AML-193 (cell line): ENCODE measurements at regions not wholly inside any gene's neighbourhood (a gene's known extent, or its start where the extent isn't known, plus 50 kb on each side); places are given as distances from the start of the nearest gene placed in this dataset.
"Not testable (repeated sequence)": the region's sequence is repeated elsewhere in the genome, so short reads cannot be mapped to it uniquely, and the experiment has no call there.

Experiments used
- DNase-seq, 2 experiments: peaks; one replicate each; lab custom pipeline; 2025; lab: John Stamatoyannopoulos, UW

DNA sequence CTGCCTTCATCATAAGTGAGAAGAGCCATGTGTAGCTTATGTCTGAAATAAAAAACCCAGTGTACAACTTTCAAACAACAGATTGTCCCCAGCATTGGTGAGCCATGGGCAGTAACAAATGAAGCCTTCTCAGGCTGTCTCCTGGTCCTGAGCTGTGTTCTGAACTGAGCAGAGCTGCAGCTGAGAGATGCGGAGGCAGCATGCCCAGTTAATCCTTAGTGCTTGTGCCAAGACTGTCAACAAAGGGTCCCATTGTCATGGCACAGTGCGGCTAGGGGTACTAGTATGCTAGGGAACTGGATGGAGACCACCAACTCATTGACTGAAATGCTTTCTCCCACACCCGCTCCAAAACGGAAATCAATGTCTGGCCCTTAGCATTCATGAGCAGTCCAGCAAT, 154.3 kb downstream of the RMST start:
- no peak for DNase-seq

DNA sequence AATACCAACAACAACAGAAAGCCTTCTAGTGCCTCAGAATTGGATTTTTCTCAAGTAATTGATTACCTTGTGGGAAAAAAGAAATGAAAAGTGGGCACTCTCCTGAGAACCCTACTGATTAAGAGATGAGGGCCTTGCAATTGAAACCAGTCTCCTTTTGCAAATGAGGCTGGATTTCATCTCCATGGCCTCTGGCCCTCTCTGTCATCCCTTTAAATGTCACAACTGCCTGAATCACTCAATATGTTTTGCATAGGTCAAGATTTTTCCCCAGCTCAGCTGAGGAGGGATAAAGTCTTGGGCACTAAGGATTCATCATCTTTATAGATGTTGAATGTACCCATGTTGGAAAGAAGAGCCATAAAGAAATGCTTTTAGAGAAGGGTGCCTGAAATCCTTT, 166.4 kb downstream of the RMST start:
- DNase-seq, result no peak

DNA sequence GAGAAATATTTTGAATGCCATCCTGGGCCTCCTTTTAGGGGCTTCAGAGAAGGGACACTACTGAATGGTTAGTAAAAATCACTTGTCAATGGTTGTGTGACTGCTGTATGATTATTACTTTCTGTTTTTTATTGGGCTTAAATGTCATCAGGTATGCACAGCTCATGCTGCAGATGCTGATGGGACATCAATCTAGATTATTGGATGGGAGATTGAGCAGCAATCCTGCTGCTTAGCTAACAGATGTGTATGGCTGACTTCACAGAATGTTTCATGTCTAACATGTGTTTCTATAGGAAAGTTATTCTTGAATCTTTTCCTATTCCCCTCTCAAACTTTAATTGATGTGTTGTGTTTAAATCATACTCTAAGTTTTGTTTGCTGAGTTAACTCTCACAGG, 166.8 kb downstream of the RMST start:
- no peak for DNase-seq

DNA sequence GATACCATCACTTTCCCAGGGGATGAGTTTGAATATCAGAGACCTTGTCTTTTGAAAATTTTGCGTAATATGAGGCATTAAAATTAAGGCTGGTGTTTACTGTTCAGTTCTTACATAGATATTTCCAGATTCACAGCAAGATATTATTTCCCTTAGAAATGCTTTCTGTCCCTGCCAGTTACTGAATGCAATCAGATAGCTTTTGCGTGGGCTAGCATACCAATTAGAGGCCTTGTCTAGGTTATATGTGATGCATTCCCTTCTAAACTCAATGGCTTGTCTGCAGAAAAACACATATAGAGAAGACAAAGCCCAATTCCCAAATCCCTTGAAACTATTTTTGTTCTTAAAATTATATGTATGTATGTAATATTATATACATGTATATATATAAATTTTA, 167.8 kb downstream of the RMST start:
- no peak for DNase-seq

DNA sequence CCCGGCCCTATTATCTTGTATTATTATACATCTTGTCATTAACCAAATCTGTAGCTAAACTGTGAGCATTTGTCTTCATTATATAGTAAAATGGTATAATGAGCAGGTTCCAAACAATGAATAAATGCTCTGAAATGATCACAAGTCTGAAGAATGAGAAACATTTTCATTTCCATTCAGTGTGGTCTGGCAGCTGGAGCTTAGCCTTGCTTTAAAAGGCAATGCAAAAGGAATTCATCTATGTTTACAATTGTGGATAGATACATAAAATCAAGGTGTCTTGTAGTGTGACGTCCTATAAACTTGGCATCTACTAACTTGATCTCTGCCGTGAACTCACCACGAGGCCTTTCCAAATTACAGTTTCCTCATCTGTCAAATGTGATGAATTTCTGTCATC, 168.3 kb downstream of the RMST start:
- no peak for DNase-seq

DNA sequence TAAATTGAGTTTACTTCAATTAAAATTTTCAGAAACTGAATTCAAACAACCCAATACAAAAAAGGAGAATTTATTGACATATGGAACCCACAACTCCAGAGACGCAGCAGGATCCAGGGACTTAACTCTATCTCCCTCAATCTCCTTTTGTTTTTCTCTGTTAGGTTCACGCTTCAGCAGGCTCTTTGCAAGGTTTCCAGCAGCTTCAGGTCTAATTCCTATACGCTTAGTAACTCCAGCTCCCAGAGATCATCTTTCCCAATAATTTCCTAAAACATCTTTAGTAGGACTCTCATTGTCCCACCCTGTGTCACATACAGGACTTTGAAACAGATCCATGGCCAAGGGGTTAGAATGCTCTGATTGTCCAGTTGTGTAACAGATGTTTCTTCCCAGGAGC, 175.2 kb downstream of the RMST start:
- no peak for DNase-seq

DNA sequence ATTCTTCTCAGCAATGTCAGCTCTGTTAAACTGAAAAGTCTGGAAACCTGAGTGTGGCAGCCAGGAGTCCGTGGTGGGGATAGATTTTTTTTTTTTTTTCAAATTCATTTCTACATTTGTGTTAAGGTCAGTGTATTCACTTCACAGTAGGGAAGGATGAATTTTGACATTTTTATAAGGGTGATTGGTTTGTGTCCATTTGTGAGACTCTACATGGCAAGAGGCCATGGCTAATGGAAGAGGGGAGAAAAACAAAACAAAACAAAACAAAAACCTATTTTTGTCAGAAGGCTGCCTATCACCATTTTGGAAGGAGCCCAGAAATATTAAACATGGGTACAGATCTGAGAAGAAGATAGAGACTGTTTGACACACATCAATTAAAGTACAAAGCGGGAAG, 176.1 kb downstream of the RMST start:
- no peak for DNase-seq

DNA sequence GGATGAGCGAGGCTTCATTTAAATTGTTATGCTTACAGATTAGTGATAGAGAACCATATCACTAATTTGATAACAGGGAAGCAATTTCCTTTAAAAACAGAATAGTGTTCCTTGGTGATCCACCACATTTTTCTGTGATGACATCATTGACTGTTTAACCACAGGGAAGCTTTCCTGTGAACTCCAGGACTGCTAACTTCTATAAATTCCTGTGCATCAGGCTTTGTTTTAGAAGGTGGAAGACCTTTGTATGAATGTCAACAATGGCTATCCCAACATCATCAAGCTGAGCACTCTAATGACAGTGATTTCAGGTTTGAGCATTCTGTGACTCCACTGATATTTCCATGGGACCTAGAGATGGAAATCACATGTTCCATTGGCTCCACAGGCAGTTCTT, 177.1 kb downstream of the RMST start:
- no peak for DNase-seq

DNA sequence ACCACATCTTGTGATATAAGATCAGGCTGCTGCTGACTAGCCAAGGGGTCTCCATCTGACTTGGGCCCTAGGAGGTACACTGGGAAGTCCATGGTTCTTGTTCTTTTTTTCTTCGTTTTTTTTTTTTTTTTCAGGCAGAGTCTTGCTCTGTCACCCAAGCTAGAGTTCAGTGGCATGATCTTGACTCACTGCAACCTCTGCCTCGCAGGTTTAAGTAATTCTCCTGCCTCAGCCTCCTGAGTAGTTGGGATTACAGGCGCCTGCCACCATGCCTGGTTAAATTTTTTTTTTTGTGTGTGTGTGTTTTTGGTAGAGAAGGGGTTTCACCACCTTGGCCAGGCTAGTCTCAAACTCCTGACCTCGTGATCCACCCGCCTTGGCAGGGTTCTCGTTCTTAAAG, 178.2 kb downstream of the RMST start:
- no peak for DNase-seq

DNA sequence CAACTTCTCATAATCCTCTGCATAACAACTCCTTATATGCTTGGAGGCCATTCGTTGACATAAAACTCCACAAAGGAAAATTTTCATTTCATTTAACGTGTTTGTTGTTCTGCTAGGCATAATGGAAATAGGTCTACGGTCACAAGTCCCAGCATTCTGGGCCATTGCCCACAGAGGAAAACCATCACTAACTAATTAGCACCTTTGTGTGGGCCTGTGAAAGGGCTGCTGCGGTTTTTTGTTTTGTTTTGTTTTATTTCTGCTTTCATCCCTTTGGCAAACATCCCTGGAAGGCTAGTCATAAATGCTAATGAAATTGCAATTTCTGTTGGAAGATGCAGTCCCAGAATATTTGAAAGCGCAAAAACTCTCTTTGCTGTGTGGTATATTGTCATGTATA, 180.3 kb downstream of the RMST start:
- no peak for DNase-seq

DNA sequence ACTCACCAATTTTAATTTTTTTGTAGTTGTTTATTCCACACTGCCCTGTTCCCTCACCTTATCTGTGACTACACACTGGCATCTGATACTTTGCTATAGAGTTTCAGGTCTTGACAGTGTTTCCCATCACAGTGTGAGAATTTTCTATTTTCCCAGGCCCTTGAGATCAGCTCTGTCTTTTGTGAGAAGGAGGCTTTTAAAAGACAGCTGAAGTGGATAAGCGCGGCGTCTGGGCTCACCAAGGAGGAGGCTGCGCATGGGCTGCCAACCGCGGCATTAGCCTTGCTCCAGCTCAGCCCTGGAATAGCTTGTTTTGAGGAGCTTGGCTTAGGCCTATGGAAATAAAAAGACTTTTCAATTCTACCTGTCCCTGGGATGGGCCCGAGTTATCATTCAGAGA, 181.3 kb downstream of the RMST start:
- DNase-seq, result no peak

DNA sequence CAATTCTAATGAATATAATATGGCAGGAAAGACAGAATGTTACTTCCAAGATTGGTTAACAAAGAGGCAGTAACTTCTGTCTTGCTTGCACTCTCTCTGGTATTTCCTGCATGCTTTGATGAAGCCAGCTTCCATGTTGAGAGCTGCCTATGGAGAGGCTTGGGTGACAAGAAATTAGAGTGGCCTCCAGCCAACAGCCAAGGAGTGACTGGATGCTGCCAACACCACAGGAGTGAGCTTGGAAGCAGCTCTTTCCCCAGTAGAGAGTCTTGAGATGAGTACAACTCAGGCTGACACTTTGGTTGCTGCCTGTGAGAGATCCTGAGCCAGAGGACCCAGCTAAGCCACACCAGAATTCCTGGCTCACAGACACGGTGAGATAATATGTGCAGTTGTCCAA, 183.1 kb downstream of the RMST start:
- no peak for DNase-seq

DNA sequence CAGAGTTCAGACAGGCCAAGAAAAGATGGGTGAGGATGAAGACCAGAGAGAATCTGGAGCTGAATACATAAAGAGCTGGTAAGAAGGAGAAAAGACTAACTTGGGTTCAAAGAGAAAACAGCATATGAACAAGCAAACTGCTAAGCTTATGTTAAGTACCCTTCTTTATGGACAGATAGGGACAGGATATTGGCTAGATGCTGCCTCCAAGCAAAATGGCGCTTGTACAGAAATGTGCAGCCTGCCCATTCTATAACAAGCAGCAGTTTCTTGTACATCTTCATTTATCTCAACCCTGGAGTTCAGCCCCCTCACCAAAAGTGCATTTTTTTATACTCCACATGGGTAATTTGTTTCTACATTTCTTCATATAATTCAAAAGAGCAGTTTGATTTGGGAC, 184.5 kb downstream of the RMST start:
- DNase-seq, result no peak

DNA sequence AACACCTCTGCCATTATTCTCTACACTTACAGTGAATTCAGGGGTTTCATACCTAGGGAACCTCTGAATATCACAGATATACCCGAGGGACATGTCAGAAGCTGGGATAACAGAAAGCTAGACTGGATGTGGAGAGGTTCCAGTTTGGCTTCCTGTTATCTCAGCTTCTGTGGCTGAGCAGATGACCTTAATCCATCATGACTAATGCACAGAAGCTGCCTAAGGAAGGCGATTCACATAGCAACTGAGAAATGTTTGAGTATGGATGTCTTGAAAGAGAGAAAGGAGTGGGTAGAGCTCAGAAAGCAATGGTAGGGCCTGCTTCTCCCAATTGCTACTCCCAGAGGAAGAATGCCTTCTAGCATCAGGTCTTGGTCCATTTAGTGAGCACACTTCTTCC, 187.6 kb downstream of the RMST start:
- no peak for DNase-seq

DNA sequence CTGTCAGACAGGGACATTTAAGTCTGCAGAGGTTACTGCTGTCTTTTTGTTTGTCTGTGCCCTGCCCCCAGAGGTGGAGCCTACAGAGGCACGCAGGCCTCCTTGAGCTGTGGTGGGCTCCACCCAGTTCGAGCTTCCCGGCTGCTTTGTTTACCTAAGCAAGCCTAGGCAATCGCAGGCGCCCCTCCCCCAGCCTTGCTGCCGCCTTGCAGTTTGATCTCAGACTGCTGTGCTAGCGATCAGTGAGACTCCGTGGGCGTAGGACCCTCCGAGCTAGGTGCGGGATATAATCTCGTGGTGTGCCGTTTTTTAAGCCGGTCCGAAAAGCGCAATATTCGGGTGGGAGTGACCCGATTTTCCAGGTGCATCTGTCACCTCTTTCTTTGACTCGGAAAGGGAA, 193.9 kb downstream of the RMST start:
- DNase-seq, result not testable (repeated sequence)

DNA sequence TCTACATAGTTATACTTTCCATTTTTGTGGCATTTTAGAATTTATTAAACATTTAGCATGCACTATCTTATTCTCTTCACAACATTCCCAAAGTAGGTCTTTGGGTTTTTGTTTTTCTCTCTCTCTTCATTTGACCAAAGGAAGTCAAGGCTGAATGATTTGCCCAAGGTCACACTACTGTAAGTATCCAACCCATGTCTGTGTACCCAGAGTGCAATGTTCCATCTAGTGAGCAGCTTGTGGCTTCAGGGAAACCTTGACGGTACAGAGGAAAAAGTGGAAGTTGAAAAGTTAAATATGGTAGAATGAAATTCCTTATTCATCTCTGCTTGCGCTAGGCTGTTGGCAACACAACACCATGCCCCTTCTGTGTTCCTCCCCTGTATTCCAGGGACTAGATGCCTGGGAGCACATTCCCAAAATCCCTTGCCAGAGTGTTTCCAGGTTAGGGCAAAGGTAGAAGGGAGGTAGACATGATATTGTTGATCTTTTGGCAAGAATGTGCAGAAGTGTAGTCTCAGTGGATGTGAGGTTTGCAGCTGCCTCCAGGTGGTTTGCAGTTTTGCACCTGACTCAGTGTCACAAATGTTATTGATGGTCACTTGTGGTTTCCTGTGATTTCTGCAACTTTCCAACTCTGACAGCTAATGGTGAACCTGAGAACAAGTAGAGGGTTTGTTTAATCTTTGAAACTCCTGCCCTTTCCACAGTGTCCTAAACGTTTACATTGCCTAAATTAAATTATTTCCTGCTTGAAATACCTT, 196.7 kb downstream of the RMST start:
- DNase-seq, result no peak

DNA sequence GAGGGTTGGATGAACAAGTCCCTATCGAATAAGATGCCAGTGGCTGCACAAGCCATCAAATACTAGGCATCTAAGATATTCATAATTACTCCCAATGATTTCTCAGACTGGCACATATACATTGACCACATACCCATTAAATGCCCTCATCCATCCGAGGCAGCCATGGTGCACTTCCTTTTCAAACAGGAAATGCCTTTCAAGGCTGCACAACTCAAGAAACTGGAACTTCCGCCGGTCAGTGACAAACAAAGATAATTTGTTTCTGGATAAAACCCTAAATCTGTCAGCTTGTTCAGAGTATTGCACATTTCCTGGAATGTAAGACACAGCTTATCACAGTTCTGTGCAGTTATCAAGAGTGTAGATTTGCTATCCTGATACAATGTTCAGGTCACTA, 203.7 kb downstream of the RMST start:
- DNase-seq, result no peak

DNA sequence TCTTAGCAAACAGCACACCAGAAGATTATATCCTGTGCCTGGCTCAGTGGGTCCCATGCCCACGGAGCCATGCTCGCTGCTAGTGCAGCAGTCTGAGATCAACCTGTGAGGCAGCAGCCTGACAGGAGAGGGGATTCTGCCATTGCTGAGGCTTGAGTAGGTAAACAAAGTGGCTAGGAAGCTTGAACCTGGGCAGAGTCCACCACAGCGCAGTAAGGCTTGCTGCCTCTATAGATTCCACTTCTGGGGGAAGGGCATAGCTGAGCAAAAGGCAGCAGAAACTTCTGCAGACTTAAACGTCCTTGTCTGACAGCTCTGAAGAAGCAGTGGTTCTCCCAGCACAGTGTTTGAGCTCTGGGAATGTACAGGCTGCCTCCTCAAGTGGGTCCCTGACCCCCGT, 210.3 kb downstream of the RMST start:
- no peak for DNase-seq

DNA sequence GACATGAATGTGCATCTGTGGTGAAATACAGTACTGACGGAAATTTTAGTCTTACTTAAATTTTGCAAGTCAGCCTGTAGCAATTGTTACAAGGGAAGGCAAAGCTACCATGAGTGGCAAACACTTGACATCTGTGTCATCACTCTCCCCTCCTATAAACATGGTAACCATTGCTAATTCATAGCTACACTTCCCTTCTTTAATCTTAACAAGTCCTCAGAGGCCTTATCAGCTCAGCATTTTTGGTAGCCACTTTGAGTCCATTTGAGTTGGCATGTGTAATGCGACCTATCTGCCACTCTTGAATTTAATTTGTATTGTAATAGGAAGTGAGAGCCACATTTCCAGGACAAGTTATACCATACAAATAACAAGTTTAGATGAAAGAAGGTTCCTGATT, 218.1 kb downstream of the RMST start:
- DNase-seq, result no peak

DNA sequence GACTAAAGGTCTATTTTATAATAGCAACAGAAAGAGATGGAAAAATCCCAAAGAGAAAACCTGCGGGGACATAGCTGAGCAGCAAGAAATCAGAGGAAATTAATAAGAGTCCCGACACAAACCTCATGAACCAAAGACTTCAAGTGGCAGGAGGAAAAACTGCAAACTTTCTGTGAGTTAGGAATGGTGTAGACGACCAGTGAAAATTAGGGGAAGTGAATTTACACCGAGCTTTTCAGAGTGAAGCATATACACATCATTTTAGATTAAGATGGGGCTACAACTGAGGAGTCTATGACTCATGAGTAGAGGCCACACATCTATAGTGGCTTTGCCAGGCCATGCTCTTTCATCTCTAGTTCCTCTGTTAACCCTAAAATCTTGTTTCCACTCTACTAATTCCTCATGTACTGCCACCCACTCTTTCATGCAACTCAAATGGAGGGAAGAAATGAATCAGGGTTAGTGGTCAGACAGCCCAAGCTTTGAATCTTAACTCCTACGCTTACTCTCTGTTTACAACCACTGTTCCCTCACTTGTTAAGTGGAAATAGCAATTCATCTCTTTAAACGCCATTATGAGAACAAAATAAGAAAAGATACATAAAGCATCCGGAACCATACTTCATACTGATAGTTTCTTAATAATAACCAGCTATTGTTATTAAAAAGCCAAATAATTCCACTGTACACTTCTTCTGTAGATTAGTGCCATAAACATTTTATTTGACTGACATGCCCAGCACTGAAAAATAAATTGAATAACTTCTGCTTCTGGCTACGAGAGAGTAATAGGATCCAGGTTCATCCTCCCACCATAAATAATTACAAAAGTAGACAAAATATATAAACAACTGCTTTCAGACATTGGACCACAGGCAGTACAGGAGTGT, 219.3 kb downstream of the RMST start:
- DNase-seq, result no peak

DNA sequence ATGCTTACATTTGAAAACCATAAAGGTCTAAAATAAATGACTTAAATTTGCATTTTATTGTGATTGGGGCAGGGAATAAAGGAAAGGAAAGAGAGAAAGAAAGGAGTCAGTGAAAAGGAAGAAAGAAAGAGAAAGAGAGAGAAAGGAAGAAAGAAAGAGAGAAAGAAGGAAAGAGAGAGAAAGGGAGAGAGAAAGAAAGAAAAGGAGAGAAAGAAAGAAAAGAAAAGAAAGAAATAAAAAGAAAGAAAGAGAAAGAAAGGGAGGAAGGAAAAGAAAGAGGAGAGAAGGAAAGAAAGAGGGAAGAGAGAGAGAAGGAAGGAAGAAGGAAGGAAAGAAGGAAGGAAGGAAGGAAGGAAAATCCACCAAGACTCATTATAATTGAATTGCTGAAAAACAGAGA, 222.8 kb downstream of the RMST start:
- DNase-seq, result no peak

DNA sequence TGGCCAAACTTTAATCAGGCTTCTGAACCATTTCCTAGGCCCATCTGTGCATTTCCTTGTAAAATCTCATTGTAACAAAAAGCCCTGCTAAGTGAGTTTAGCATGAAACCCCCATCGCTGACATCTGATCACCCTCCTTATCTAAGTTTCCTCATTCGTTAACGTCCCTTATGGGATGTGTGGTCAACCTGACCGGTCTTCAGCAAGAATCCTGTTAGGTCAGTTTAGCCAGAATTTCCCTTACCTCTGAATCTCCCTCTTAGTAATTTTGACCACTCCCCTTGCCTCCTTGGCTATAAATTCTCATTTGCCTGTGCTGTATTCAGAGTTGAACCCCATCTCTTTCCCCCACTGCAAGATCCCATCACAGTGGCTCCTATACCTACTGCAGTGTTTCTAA, 239.3 kb downstream of the RMST start:
- no peak for DNase-seq

DNA sequence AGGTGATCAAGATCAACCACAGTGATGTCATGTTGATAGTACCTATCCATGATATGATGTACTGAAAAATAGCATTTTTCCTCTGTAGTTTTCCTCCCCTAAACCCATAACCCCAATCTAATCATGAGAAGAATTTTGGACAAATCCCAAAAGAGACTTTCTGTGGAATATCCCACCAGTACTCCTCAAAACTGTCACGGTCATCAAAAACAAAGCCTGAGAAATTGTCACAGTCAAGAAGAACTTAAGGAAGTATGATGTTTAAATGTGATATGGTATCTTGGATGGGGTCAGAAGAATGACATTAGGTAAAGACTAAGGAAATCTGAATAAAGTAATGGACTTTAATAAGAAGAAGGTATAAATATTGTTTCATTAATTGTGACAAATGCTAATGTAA, 248.8 kb downstream of the RMST start:
- no peak for DNase-seq

DNA sequence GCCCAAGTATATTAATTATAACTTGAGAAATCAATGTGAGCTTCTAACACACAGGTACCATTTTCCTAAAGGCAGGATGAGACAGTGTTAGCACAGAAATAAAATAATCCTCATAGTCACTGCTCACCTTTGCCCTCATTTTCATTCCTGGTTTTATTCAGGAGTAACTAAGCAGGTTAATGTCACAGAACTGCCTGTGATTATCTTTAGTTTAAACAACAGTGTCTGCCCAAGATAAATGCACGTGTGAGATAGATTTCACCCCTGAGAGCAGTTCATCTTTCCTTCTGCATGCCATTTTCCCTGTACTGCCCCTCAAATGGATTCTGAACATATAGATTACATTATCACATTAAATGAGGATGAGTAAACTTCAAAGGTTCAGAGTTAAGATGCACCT, 250.7 kb downstream of the RMST start:
- no peak for DNase-seq
